ENCODE measurements at regions not wholly inside any gene's neighbourhood (a gene's known extent, or its start where the extent isn't known, plus 50 kb on each side); places are given as distances from the start of the nearest gene placed in this dataset.

GRCh38 chr2:57981083-57981768 lies 65.4 kb upstream of the VRK2 start:
- Mint-ChIP-seq H3K27me3 (ENCODE audit: unreplicated experiment) (no peaks in the 10 kb centered on the region), H3K27ac (ENCODE audit: unreplicated experiment) (no peak overlapping the region), H3K4me1 (ENCODE audit: low read depth, unreplicated experiment) (no peaks in the 10 kb centered on the region), H3K9me3 (ENCODE audit: low read depth, unreplicated experiment) (peaks cover 6% of the 10 kb centered on the region), H3K36me3 (ENCODE audit: insufficient read depth, unreplicated experiment) (no peaks in the 10 kb centered on the region), H3K4me3 (ENCODE audit: low read depth, unreplicated experiment) (no peak overlapping the region)
- intact Hi-C loops (cut with micrococcal nuclease; ENCODE audit: unreplicated experiment) = no loop called here
- no peak for DNase-seq
- CTCF ChIA-PET = no interaction called here
- TF ChIP-seq CTCF (IDR thresholded peaks at IDR 0.05; ENCODE audit: unreplicated experiment) = no peak
- BruUV-seq (replicated peaks) = no TSS peak

- intact Hi-C loops (cut with micrococcal nuclease; ENCODE audit: unreplicated experiment) = no loop called here
- H3K9me3 Mint-ChIP-seq (ENCODE audit: low read depth, unreplicated experiment) = peaks cover 1% of the 10 kb centered on the region
- no peak overlapping the region for H3K4me3 Mint-ChIP-seq (ENCODE audit: low read depth, unreplicated experiment)
- no peak for DNase-seq
- no peak overlapping the region for H3K27ac Mint-ChIP-seq (ENCODE audit: unreplicated experiment)
- BruUV-seq (replicated peaks) = no TSS peak
- CTCF ChIA-PET = no interaction called here
- no peaks in the 10 kb centered on the region for H3K36me3 Mint-ChIP-seq (ENCODE audit: insufficient read depth, unreplicated experiment)
- TF ChIP-seq CTCF (IDR thresholded peaks at IDR 0.05; ENCODE audit: unreplicated experiment) = no peak
- no peaks in the 10 kb centered on the region for H3K4me1 Mint-ChIP-seq (ENCODE audit: low read depth, unreplicated experiment)
- H3K27me3 Mint-ChIP-seq (ENCODE audit: unreplicated experiment) = no peaks in the 10 kb centered on the region
These were observed 58.6 kb upstream of the VRK2 start for GRCh38 chr2:57987835-57988573.

GRCh38 chr2:57990118-57990725 lies 56.4 kb upstream of the VRK2 start:
- no TSS peak for BruUV-seq (replicated peaks)
- TF ChIP-seq CTCF (IDR thresholded peaks at IDR 0.05; ENCODE audit: unreplicated experiment) = no peak
- Mint-ChIP-seq H3K27me3 (ENCODE audit: unreplicated experiment) (no peaks in the 10 kb centered on the region), H3K27ac (ENCODE audit: unreplicated experiment) (no peak overlapping the region), H3K9me3 (ENCODE audit: low read depth, unreplicated experiment) (no peaks in the 10 kb centered on the region), H3K36me3 (ENCODE audit: insufficient read depth, unreplicated experiment) (no peaks in the 10 kb centered on the region), H3K4me3 (ENCODE audit: low read depth, unreplicated experiment) (no peak overlapping the region), H3K4me1 (ENCODE audit: low read depth, unreplicated experiment) (no peaks in the 10 kb centered on the region)
- CTCF ChIA-PET = no interaction called here
- intact Hi-C loops (cut with micrococcal nuclease; ENCODE audit: unreplicated experiment) = no loop called here
- DNase-seq = no peak

Measured in Calu3 (cell line).